Common myeloid progenitor, CD34-positive (primary cell): ENCODE measurements at regions not wholly inside any gene's neighbourhood (a gene's known extent, or its start where the extent isn't known, plus 50 kb on each side); places are given as distances from the start of the nearest gene placed in this dataset.

Experiments
- CTCF ChIA-PET: fragments of 350-600 bp; sonication (Branson Sonifier 250); formaldehyde crosslinking; loops from one replicate; lab custom pipeline; 2021; ENCODE audit warnings: antibody characterized with exemption; lab: Charles Lee
- POLR2A ChIA-PET: fragments of 350-600 bp; sonication (Branson Sonifier 250); formaldehyde crosslinking; loops from one replicate; lab custom pipeline; 2021; ENCODE audit warnings: antibody characterized with exemption; lab: Charles Lee
- DNase-seq, 3 donors: peaks; one replicate each; pipeline versions ENCODE4 v3.0.0 to v3.0.0-alpha.2; 2013
- H3K27ac ChIP-seq, 2 experiments: 1 replicate in 1 of 2; 2 replicates in 1 of 2; pipeline ENCODE4 v1.7.0; 2013; ENCODE audit warnings: inconsistent platforms in 2 of 2, low read length in 2 of 2, mild to moderate bottlenecking in 2 of 2, low read depth in 1 of 2, moderate library complexity in 1 of 2; ENCODE audit not compliant: severe bottlenecking in 2 of 2, insufficient read depth in 1 of 2, poor library complexity in 1 of 2
- H3K27me3 ChIP-seq, 5 experiments: replicated peaks in 2 of 5; 1 replicate in 3 of 5; 2 replicates in 2 of 5; pipeline versions ENCODE4 v1.6.1 to v1.7.0; 2013; ENCODE audit warnings: low read length in 4 of 5, mild to moderate bottlenecking in 2 of 5, moderate library complexity in 2 of 5, inconsistent platforms in 1 of 5; ENCODE audit not compliant: insufficient read depth in 5 of 5, control insufficient read depth in 4 of 5
- H3K36me3 ChIP-seq, 4 experiments: 1 replicate in 2 of 4; 2 replicates in 2 of 4; pipeline versions ENCODE4 v1.6.1 to v1.7.0; 2013; ENCODE audit warnings: low read length in 3 of 4, control low read depth in 1 of 4, mild to moderate bottlenecking in 1 of 4; ENCODE audit not compliant: control insufficient read depth in 4 of 4, insufficient read depth in 4 of 4
- H3K4me1 ChIP-seq, 4 experiments: 1 replicate in 3 of 4; 2 replicates in 1 of 4; pipeline versions ENCODE4 v1.6.1 to v1.7.1; 2013; ENCODE audit warnings: low read length in 3 of 4, mild to moderate bottlenecking in 3 of 4, control low read depth in 1 of 4, inconsistent platforms in 1 of 4, moderate library complexity in 1 of 4; ENCODE audit not compliant: control insufficient read depth in 4 of 4, insufficient read depth in 4 of 4; ENCODE audit errors: control extremely low read depth in 1 of 4
- H3K4me3 ChIP-seq, 7 experiments: 1 replicate in 4 of 7; 2 replicates in 3 of 7; pipeline versions ENCODE4 v1.5.1 to v1.7.0; 2013; ENCODE audit warnings: mild to moderate bottlenecking in 7 of 7, low read length in 6 of 7, moderate library complexity in 6 of 7, inconsistent platforms in 2 of 7, low read depth in 2 of 7, control low read depth in 1 of 7; ENCODE audit not compliant: insufficient read depth in 4 of 7, control insufficient read depth in 1 of 7; ENCODE audit errors: extremely low read depth in 1 of 7
- H3K9me3 ChIP-seq, 5 experiments: 1 replicate in 4 of 5; 2 replicates in 1 of 5; pipeline versions ENCODE4 v1.6.1 to v1.7.1; 2013; ENCODE audit warnings: low read length in 4 of 5, mild to moderate bottlenecking in 2 of 5, inconsistent platforms in 1 of 5, low read depth in 1 of 5, moderate library complexity in 1 of 5; ENCODE audit not compliant: control insufficient read depth in 4 of 5, insufficient read depth in 2 of 5; ENCODE audit errors: control extremely low read depth in 1 of 5
- WGBS: methylation state at CpG from one replicate; pipeline ENCODE4 v1.1.5; 2013; ENCODE audit not compliant: insufficient coverage; 5-methylcytosine and 5-hydroxymethylcytosine counted together

DNA sequence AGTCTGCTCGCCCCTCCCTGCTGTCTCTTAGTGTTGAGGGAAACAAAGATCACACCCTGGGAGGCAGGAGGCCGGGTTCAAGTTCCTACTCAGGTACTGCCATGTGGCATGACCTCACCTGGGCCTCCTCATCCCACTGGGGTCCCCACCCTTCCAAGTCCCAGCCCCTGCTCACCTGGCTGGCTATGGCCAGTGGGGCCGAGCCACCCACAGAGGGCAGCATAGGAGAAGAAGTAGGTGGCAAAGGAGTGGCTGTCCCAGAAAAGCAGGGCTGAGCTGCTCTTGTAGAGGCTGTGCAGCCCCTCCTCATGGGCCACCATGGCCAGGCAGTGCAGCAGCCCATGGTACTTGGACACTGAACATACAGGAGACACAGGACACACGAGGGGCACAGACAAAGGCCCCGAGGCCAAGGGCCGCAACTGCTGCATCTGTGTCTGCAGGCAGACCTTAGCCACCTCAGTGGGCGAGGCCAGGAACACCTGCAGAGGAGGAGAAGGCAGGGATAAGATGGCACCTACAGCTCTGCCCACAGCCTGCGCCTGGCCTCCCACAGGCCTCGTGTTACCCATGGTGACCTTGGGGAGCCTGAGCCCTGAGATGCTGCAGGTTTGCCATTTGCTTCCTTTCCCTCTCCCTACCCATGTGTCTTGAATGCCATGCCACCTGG lies 50.6 kb upstream of the MPEG1 start:
- peaks cover 0 to 3% (median 0%) of the 10 kb centered on the region in 5 experiments for H3K27me3 ChIP-seq
- no peaks in the 10 kb centered on the region for H3K36me3 ChIP-seq
- no peaks in the 10 kb centered on the region for H3K9me3 ChIP-seq
- POLR2A ChIA-PET, result no interaction called here
- CTCF ChIA-PET, result interaction anchor here (1.0 to 9.1 kb wide), 16 partner anchors 9 to 171 kb away, joined by 3 to 115 read pairs (median 6); no protein-coding TSS in a partner anchor
- H3K27ac ChIP-seq, result no peak overlapping the region
- WGBS, result 86% methylated on average over 8 of the region's 9 CpGs
- no peak overlapping the region for H3K4me3 ChIP-seq
- DNase-seq, result peak; percentile 38 to 69 (median 60)
- H3K4me1 ChIP-seq, result peaks cover 0 to 14% (median 5%) of the 10 kb centered on the region in 4 experiments
